DND-41 (cell line): ENCODE measurements at regions not wholly inside any gene's neighbourhood (a gene's known extent, or its start where the extent isn't known, plus 50 kb on each side); places are given as distances from the start of the nearest gene placed in this dataset.

Experiments
- ATAC-seq: fragments of 200-7000 bp; cut with Tn5 transposase; 3 replicates; pipeline ENCODE4 v1.9.1; 2021; ENCODE audit warnings: low read depth; ENCODE audit not compliant: insufficient read depth
- DNase-seq: peaks from one replicate; pipeline ENCODE4 v3.0.0-alpha.2; 2020
- H2AFZ ChIP-seq: 2 replicates; pipeline ENCODE4 v1.6.0; 2012; ENCODE audit warnings: low read depth, low read length
- H3K27ac ChIP-seq: 2 replicates; pipeline ENCODE4 v1.5.1; 2012; ENCODE audit warnings: low read length, inconsistent platforms
- H3K27me3 ChIP-seq: fragments of 200-600 bp; sonication (generic); 2 replicates; pipeline ENCODE4 v1.6.0; 2012; ENCODE audit warnings: low read length, mild to moderate bottlenecking, inconsistent platforms; ENCODE audit not compliant: insufficient read depth, poor library complexity
- H3K36me3 ChIP-seq: 2 replicates; pipeline ENCODE4 v1.5.1; 2012; ENCODE audit warnings: low read length, inconsistent platforms; ENCODE audit not compliant: insufficient read depth
- H3K4me1 ChIP-seq: 2 replicates; pipeline ENCODE4 v1.5.1; 2012; ENCODE audit warnings: mild to moderate bottlenecking, low read length; ENCODE audit not compliant: insufficient read depth
- H3K4me2 ChIP-seq: 2 replicates; pipeline ENCODE4 v1.6.0; 2012; ENCODE audit warnings: mild to moderate bottlenecking, moderate library complexity, low read length, inconsistent platforms; ENCODE audit not compliant: insufficient read depth
- H3K4me3 ChIP-seq, 2 experiments: fragments of 200-600 bp in 1 of 2; shearing (Covaris generic) in 1 of 2; 2 replicates each; pipeline ENCODE4 v1.5.1; 2012 to 2016; ENCODE audit warnings: inconsistent platforms in 2 of 2, low read length in 2 of 2, mild to moderate bottlenecking in 2 of 2, low read depth in 1 of 2, moderate library complexity in 1 of 2
- H3K79me2 ChIP-seq: 2 replicates; pipeline ENCODE4 v1.6.0; 2012; ENCODE audit warnings: low read length, inconsistent platforms; ENCODE audit not compliant: insufficient read depth
- H3K9ac ChIP-seq: 2 replicates; pipeline ENCODE4 v1.6.0; 2012; ENCODE audit warnings: low read depth, mild to moderate bottlenecking, inconsistent platforms, low read length, moderate library complexity
- H3K9me3 ChIP-seq: 2 replicates; pipeline ENCODE4 v1.5.1; 2012; ENCODE audit warnings: low read length, moderate library complexity, mild to moderate bottlenecking, inconsistent platforms; ENCODE audit not compliant: insufficient read depth, severe bottlenecking
- H4K20me1 ChIP-seq: 2 replicates; pipeline ENCODE4 v1.6.0; 2012; ENCODE audit warnings: low read length; ENCODE audit not compliant: insufficient read depth
- CTCF ChIP-seq: IDR thresholded peaks from 2 replicates; pipeline ENCODE4 v1.5.1; 2012; ENCODE audit warnings: borderline replicate concordance, low read length, moderate library complexity, mild to moderate bottlenecking; ENCODE audit not compliant: poor library complexity, severe bottlenecking; ENCODE audit errors: extremely low read depth
- EZH2 ChIP-seq: IDR thresholded peaks from 3 replicates; pipeline ENCODE4 v1.6.1; 2012; ENCODE audit warnings: borderline replicate concordance, low read depth, mild to moderate bottlenecking, moderate library complexity, low read length, inconsistent platforms; ENCODE audit not compliant: severe bottlenecking

GRCh38 chr7:96931891-96932290 is 73.5 kb upstream of the DLX6 start:
- ATAC-seq (no peak), DNase-seq (no peak)
- Histone ChIP-seq H3K27ac (no peak overlapping the region), H3K36me3 (no peaks in the 10 kb centered on the region), H3K4me1 (no peaks in the 10 kb centered on the region), H3K79me2 (no peaks in the 10 kb centered on the region), H4K20me1 (no peaks in the 10 kb centered on the region), H3K27me3 (no peaks in the 10 kb centered on the region), H2AFZ (no peak overlapping the region), H3K9me3 (no peaks in the 10 kb centered on the region), H3K4me3 (no peak overlapping the region), H3K4me2 (no peak overlapping the region), H3K9ac (no peak overlapping the region)
- no peak for TF ChIP-seq EZH2
- no peak for TF ChIP-seq CTCF

GRCh38 chr7:96933067-96933645 is 72.2 kb upstream of the DLX6 start:
- H4K20me1 ChIP-seq, result no peaks in the 10 kb centered on the region
- H3K27ac ChIP-seq, result no peak overlapping the region
- H3K27me3 ChIP-seq, result no peaks in the 10 kb centered on the region
- H3K79me2 ChIP-seq, result no peaks in the 10 kb centered on the region
- H3K4me2 ChIP-seq, result no peak overlapping the region
- TF ChIP-seq CTCF (no peak), EZH2 (no peak)
- no peak overlapping the region for H3K9ac ChIP-seq
- H3K4me1 ChIP-seq, result no peaks in the 10 kb centered on the region
- H3K4me3 ChIP-seq, result no peak overlapping the region
- DNase-seq (no peak), ATAC-seq (no peak)
- H2AFZ ChIP-seq, result no peak overlapping the region
- no peaks in the 10 kb centered on the region for H3K9me3 ChIP-seq
- H3K36me3 ChIP-seq, result no peaks in the 10 kb centered on the region

GRCh38 chr7:96936621-96937020 is 68.7 kb upstream of the DLX6 start:
- Histone ChIP-seq H3K9me3 (no peaks in the 10 kb centered on the region), H3K27ac (no peak overlapping the region), H2AFZ (no peak overlapping the region), H3K4me2 (no peak overlapping the region), H3K4me3 (no peak overlapping the region), H4K20me1 (no peaks in the 10 kb centered on the region), H3K79me2 (no peaks in the 10 kb centered on the region), H3K36me3 (no peaks in the 10 kb centered on the region), H3K9ac (no peak overlapping the region), H3K4me1 (no peaks in the 10 kb centered on the region), H3K27me3 (no peaks in the 10 kb centered on the region)
- TF ChIP-seq CTCF (no peak), EZH2 (no peak)
- no peak for ATAC-seq
- DNase-seq, result no peak

GRCh38 chr7:96942112-96942511 is 63.2 kb upstream of the DLX6 start:
- H4K20me1 ChIP-seq, result no peaks in the 10 kb centered on the region
- no peak for DNase-seq
- no peaks in the 10 kb centered on the region for H3K79me2 ChIP-seq
- no peaks in the 10 kb centered on the region for H3K9me3 ChIP-seq
- H3K27ac ChIP-seq, result no peak overlapping the region
- no peak overlapping the region for H3K4me2 ChIP-seq
- H3K36me3 ChIP-seq, result no peaks in the 10 kb centered on the region
- ATAC-seq, result no peak
- no peaks in the 10 kb centered on the region for H3K4me1 ChIP-seq
- H2AFZ ChIP-seq, result no peak overlapping the region
- H3K27me3 ChIP-seq, result no peaks in the 10 kb centered on the region
- H3K9ac ChIP-seq, result no peak overlapping the region
- H3K4me3 ChIP-seq, result no peak overlapping the region
- TF ChIP-seq EZH2, result no peak
- TF ChIP-seq CTCF, result no peak
